ENCODE measurements at regions not wholly inside any gene's neighbourhood (a gene's known extent, or its start where the extent isn't known, plus 50 kb on each side); places are given as distances from the start of the nearest gene placed in this dataset.

GRCh38 chr10:2812631-2813030 lies 254.7 kb upstream of the PFKP start:
- no peaks in the 10 kb centered on the region for H3K9me3 ChIP-seq
- H3K27me3 ChIP-seq: no peaks in the 10 kb centered on the region
- no peak for TF ChIP-seq POLR2AphosphoS5 (IDR thresholded peaks at IDR 0.05)
- TF ChIP-seq CTCF (IDR thresholded peaks at IDR 0.05): no peak
- no peak for TF ChIP-seq POLR2A (IDR thresholded peaks at IDR 0.05)
- H3K36me3 ChIP-seq: no peaks in the 10 kb centered on the region
- no peak overlapping the region for H3K27ac ChIP-seq
- no peak overlapping the region for H3K4me3 ChIP-seq
- H3K4me1 ChIP-seq: no peaks in the 10 kb centered on the region
- intact Hi-C loops (cut with DNase I; ENCODE audit: low total_unique reads): no loop called here
- no peak for DNase-seq (ENCODE audit: low spot score in 2 of 2)

- H3K27ac ChIP-seq: no peak overlapping the region
- H3K4me3 ChIP-seq: no peak overlapping the region
- no peak for DNase-seq (ENCODE audit: low spot score in 2 of 2)
- peaks cover 0 to 12% of the 10 kb centered on the region in 2 donors for H3K9me3 ChIP-seq
- H3K36me3 ChIP-seq: no peaks in the 10 kb centered on the region
- H3K27me3 ChIP-seq: peaks cover 0 to 3% of the 10 kb centered on the region in 2 donors
- intact Hi-C loops (cut with DNase I; ENCODE audit: low total_unique reads): no loop called here
- no peak for TF ChIP-seq POLR2A (IDR thresholded peaks at IDR 0.05)
- TF ChIP-seq CTCF (IDR thresholded peaks at IDR 0.05): no peak
- TF ChIP-seq POLR2AphosphoS5 (IDR thresholded peaks at IDR 0.05): no peak
- H3K4me1 ChIP-seq: no peaks in the 10 kb centered on the region
Observed at GRCh38 chr10:2800178-2800577, 267.2 kb upstream of the PFKP start.

- Histone ChIP-seq H3K27ac (no peak overlapping the region), H3K27me3 (peaks cover 0 to 3% of the 10 kb centered on the region in 2 donors), H3K9me3 (peaks cover 0 to 12% of the 10 kb centered on the region in 2 donors), H3K4me3 (no peak overlapping the region), H3K4me1 (no peaks in the 10 kb centered on the region), H3K36me3 (no peaks in the 10 kb centered on the region)
- no peak for DNase-seq (ENCODE audit: low spot score in 2 of 2)
- TF ChIP-seq CTCF (IDR thresholded peaks at IDR 0.05): no peak
- TF ChIP-seq POLR2AphosphoS5 (IDR thresholded peaks at IDR 0.05): no peak
- no peak for TF ChIP-seq POLR2A (IDR thresholded peaks at IDR 0.05)
- intact Hi-C loops (cut with DNase I; ENCODE audit: low total_unique reads): no loop called here
Observed at GRCh38 chr10:2798336-2799022, 268.9 kb upstream of the PFKP start.

- Histone ChIP-seq H3K27ac (no peak overlapping the region), H3K4me3 (no peak overlapping the region), H3K9me3 (peaks cover 0 to 12% of the 10 kb centered on the region in 2 donors), H3K36me3 (no peaks in the 10 kb centered on the region), H3K27me3 (peaks cover 0 to 4% of the 10 kb centered on the region in 2 donors), H3K4me1 (no peaks in the 10 kb centered on the region)
- intact Hi-C loops (cut with DNase I; ENCODE audit: low total_unique reads): no loop called here
- no peak for DNase-seq (ENCODE audit: low spot score in 2 of 2)
- TF ChIP-seq POLR2A (IDR thresholded peaks at IDR 0.05): no peak
Observed at GRCh38 chr10:2791774-2792443, 275.4 kb upstream of the PFKP start.

- no peak for DNase-seq (ENCODE audit: low spot score in 2 of 2)
- H3K9me3 ChIP-seq: peaks cover 0 to 2% of the 10 kb centered on the region in 2 donors
- no peaks in the 10 kb centered on the region for H3K36me3 ChIP-seq
- intact Hi-C loops (cut with DNase I; ENCODE audit: low total_unique reads): no loop called here
- H3K4me3 ChIP-seq: no peak overlapping the region
- H3K27ac ChIP-seq: no peak overlapping the region
- no peak for TF ChIP-seq POLR2A (IDR thresholded peaks at IDR 0.05)
- TF ChIP-seq CTCF (IDR thresholded peaks at IDR 0.05): no peak
- TF ChIP-seq POLR2AphosphoS5 (IDR thresholded peaks at IDR 0.05): no peak
- H3K27me3 ChIP-seq: peaks cover 0 to 4% of the 10 kb centered on the region in 2 donors
- no peaks in the 10 kb centered on the region for H3K4me1 ChIP-seq
Observed at GRCh38 chr10:2790396-2791188, 276.8 kb upstream of the PFKP start.
